H9 (cell line): ENCODE measurements at regions not wholly inside any gene's neighbourhood (a gene's known extent, or its start where the extent isn't known, plus 50 kb on each side); places are given as distances from the start of the nearest gene placed in this dataset.

Experiments
- DNase-seq: peaks from one replicate; pipeline ENCODE4 v3.0.0-alpha.2; 2017
- H2AFZ ChIP-seq: one replicate; pipeline ENCODE4 v1.6.1; 2013; ENCODE audit warnings: mild to moderate bottlenecking, low read length, control low read depth, moderate library complexity
- H2AK5ac ChIP-seq: 2 replicates; pipeline ENCODE4 v1.6.1; 2013; ENCODE audit warnings: low read length, control low read depth, mixed read lengths; ENCODE audit not compliant: insufficient read length
- H2BK120ac ChIP-seq: one replicate; pipeline ENCODE4 v1.6.1; 2013; ENCODE audit warnings: low read depth, mild to moderate bottlenecking, low read length, control low read depth, inconsistent platforms; ENCODE audit not compliant: poor library complexity, severe bottlenecking
- H2BK12ac ChIP-seq: 2 replicates; pipeline ENCODE4 v1.6.1; 2013; ENCODE audit warnings: low read length, control low read depth, mixed read lengths, low read depth; ENCODE audit not compliant: insufficient read length
- H2BK15ac ChIP-seq: 2 replicates; pipeline ENCODE4 v1.6.1; 2013; ENCODE audit warnings: low read depth, low read length, control low read depth
- H2BK20ac ChIP-seq: one replicate; pipeline ENCODE4 v1.6.1; 2013; ENCODE audit warnings: low read depth, mild to moderate bottlenecking, low read length, control low read depth, inconsistent platforms; ENCODE audit not compliant: poor library complexity, severe bottlenecking
- H2BK5ac ChIP-seq: 2 replicates; pipeline ENCODE4 v1.6.1; 2013; ENCODE audit warnings: low read length, control low read depth, mixed read lengths; ENCODE audit not compliant: insufficient read length
- H3K14ac ChIP-seq: 2 replicates; pipeline ENCODE4 v1.6.1; 2013; ENCODE audit warnings: low read length, control low read depth; ENCODE audit not compliant: insufficient read depth
- H3K18ac ChIP-seq: 2 replicates; pipeline ENCODE4 v1.6.1; 2013; ENCODE audit warnings: low read depth, mild to moderate bottlenecking, mixed read lengths, low read length, control low read depth; ENCODE audit not compliant: insufficient read length
- H3K23ac ChIP-seq: 2 replicates; pipeline ENCODE4 v1.6.1; 2013; ENCODE audit warnings: low read length, control low read depth, mixed read lengths, low read depth; ENCODE audit not compliant: insufficient read length
- H3K23me2 ChIP-seq: 2 replicates; pipeline ENCODE4 v1.6.1; 2013; ENCODE audit warnings: low read depth, mild to moderate bottlenecking, mixed read lengths, low read length, control low read depth; ENCODE audit not compliant: insufficient read length, poor library complexity, severe bottlenecking
- H3K27ac ChIP-seq: 2 replicates; pipeline ENCODE4 v1.5.1; 2013; ENCODE audit warnings: low read length, control low read depth, mixed read lengths, low read depth; ENCODE audit not compliant: insufficient read length
- H3K27me3 ChIP-seq: 2 replicates; pipeline ENCODE4 v1.6.1; 2013; ENCODE audit warnings: low read length, control low read depth, inconsistent platforms; ENCODE audit not compliant: insufficient read depth
- H3K4ac ChIP-seq: 2 replicates; pipeline ENCODE4 v1.6.1; 2013; ENCODE audit warnings: low read depth, mild to moderate bottlenecking, control low read depth, inconsistent platforms, low read length, moderate library complexity
- H3K4me1 ChIP-seq: 2 replicates; pipeline ENCODE4 v1.6.1; 2013; ENCODE audit warnings: low read length, control low read depth, inconsistent platforms; ENCODE audit not compliant: insufficient read depth
- H3K4me2 ChIP-seq: 2 replicates; pipeline ENCODE4 v1.6.1; 2013; ENCODE audit warnings: low read length, control low read depth, mixed read lengths; ENCODE audit not compliant: insufficient read length, insufficient read depth
- H3K56ac ChIP-seq: 2 replicates; pipeline ENCODE4 v1.6.1; 2013; ENCODE audit warnings: low read depth, mild to moderate bottlenecking, mixed read lengths, low read length, control low read depth; ENCODE audit not compliant: insufficient read length
- H3K79me1 ChIP-seq: 2 replicates; pipeline ENCODE4 v1.6.1; 2013; ENCODE audit warnings: low read depth, mild to moderate bottlenecking, moderate library complexity, low read length, control low read depth, inconsistent platforms; ENCODE audit not compliant: insufficient read depth, poor library complexity, severe bottlenecking
- H3K79me2 ChIP-seq: 2 replicates; pipeline ENCODE4 v1.6.1; 2013; ENCODE audit warnings: low read length, control low read depth, inconsistent platforms; ENCODE audit not compliant: insufficient read depth
- H3K9ac ChIP-seq: 2 replicates; pipeline ENCODE4 v1.6.1; 2013; ENCODE audit warnings: low read length, control low read depth, mixed read lengths; ENCODE audit not compliant: insufficient read length; ENCODE audit errors: extremely low read depth
- H3K9me3 ChIP-seq: one replicate; pipeline ENCODE4 v1.6.1; 2013; ENCODE audit warnings: low read depth, low read length, inconsistent platforms; ENCODE audit not compliant: control insufficient read depth
- H3T11ph ChIP-seq: one replicate; pipeline ENCODE4 v1.6.1; 2013; ENCODE audit warnings: mild to moderate bottlenecking, low read length, control low read depth, inconsistent platforms
- H4K20me1 ChIP-seq: one replicate; pipeline ENCODE4 v1.6.1; 2013; ENCODE audit not compliant: control insufficient read depth, insufficient read length, insufficient read depth
- H4K5ac ChIP-seq: 2 replicates; pipeline ENCODE4 v1.6.1; 2013; ENCODE audit warnings: low read depth, mild to moderate bottlenecking, mixed read lengths, low read length, control low read depth; ENCODE audit not compliant: insufficient read length
- H4K8ac ChIP-seq: replicated peaks from 2 replicates; pipeline ENCODE4 v1.6.1; 2013; ENCODE audit warnings: low read length, control low read depth, mixed read lengths, low read depth; ENCODE audit not compliant: insufficient read length
- H4K91ac ChIP-seq: 2 replicates; pipeline ENCODE4 v1.6.1; 2013; ENCODE audit warnings: low read depth, mild to moderate bottlenecking, moderate library complexity, mixed read lengths, low read length, control low read depth; ENCODE audit not compliant: insufficient read length
- H3K27ac Mint-ChIP-seq, 3 experiments: 2 replicates in 2 of 3; 3 replicates in 1 of 3; pipeline ENCODE4 v1.8.0; 2020 to 2021; ENCODE audit warnings: mixed read lengths in 3 of 3, mild to moderate bottlenecking in 1 of 3, moderate library complexity in 1 of 3
- H3K27me3 Mint-ChIP-seq: 2 replicates; pipeline ENCODE4 v1.8.0; 2021; ENCODE audit warnings: low read depth, mild to moderate bottlenecking, moderate library complexity, mixed read lengths
- H3K36me3 Mint-ChIP-seq, 3 experiments: 2 replicates in 2 of 3; 3 replicates in 1 of 3; pipeline ENCODE4 v1.8.0; 2020 to 2021; ENCODE audit warnings: low read depth in 3 of 3, mixed read lengths in 3 of 3; ENCODE audit not compliant: insufficient read depth in 1 of 3
- H3K4me1 Mint-ChIP-seq, 2 experiments: 2 replicates each; pipeline ENCODE4 v1.8.0; 2020; ENCODE audit warnings: mixed read lengths in 2 of 2
- H3K4me3 Mint-ChIP-seq, 2 experiments: 2 replicates in 1 of 2; 3 replicates in 1 of 2; pipeline ENCODE4 v1.8.0; 2020 to 2021; ENCODE audit warnings: mild to moderate bottlenecking in 2 of 2, mixed read lengths in 2 of 2, moderate library complexity in 1 of 2
- H3K9me3 Mint-ChIP-seq, 2 experiments: 2 replicates in 1 of 2; 3 replicates in 1 of 2; pipeline ENCODE4 v1.8.0; 2020; ENCODE audit warnings: mild to moderate bottlenecking in 2 of 2, mixed read lengths in 2 of 2, moderate library complexity in 1 of 2
- CTCF ChIP-seq: fragments of 200-600 bp; sonication (generic); conservative IDR thresholded peaks from 3 replicates; pipeline ENCODE4 v1.8.0; 2021; ENCODE audit warnings: antibody characterized with exemption, mild to moderate bottlenecking
- whole genome bisulfite sequencing: extraction: QIAGEN DNeasy Blood & Tissue Kit; methylation state at CpG from one replicate; pipeline ENCODE4 v1.1.7; 2013; ENCODE audit warnings: missing lambda C conversion rate, low lambda C conversion rate, mixed read lengths; ENCODE audit not compliant: insufficient read length; ENCODE audit errors: extremely low coverage; 5-methylcytosine and 5-hydroxymethylcytosine counted together

- no peaks in the 10 kb centered on the region for H3K79me1 ChIP-seq
- no CpG with 5 or more reads among the region's 2 CpGs for WGBS
- H3K27me3 ChIP-seq = no peaks in the 10 kb centered on the region
- H4K91ac ChIP-seq = no peak overlapping the region
- H3K9ac ChIP-seq = no peak overlapping the region
- no peak overlapping the region for H4K5ac ChIP-seq
- H3K4ac ChIP-seq = no peak overlapping the region
- H3K9me3 ChIP-seq = no peaks in the 10 kb centered on the region
- no peak overlapping the region for H2BK12ac ChIP-seq
- Mint-ChIP-seq H3K9me3 (no peaks in the 10 kb centered on the region; a peak in 1 of 5 replicates), H3K4me1 (peaks cover 5 to 9% of the 10 kb centered on the region in 2 experiments), H3K4me3 (no peak overlapping the region), H3K27ac (no peak overlapping the region), H3K36me3 (no peaks in the 10 kb centered on the region; a peak in 1 of 7 replicates), H3K27me3 (no peaks in the 10 kb centered on the region)
- H2AFZ ChIP-seq = no peak overlapping the region
- no peak overlapping the region for H2BK20ac ChIP-seq
- H3T11ph ChIP-seq = no peak overlapping the region
- peaks cover 2% of the 10 kb centered on the region; the same call in 1 of the 2 replicates for H3K4me1 ChIP-seq
- H2BK5ac ChIP-seq = no peak overlapping the region
- H2AK5ac ChIP-seq = no peak overlapping the region
- H2BK15ac ChIP-seq = no peak overlapping the region
- H3K23ac ChIP-seq = no peak overlapping the region
- no peak overlapping the region for H3K27ac ChIP-seq
- H3K18ac ChIP-seq = no peak overlapping the region
- H2BK120ac ChIP-seq = no peak overlapping the region
- H4K20me1 ChIP-seq = no peaks in the 10 kb centered on the region
- no peaks in the 10 kb centered on the region for H3K23me2 ChIP-seq
- no peak overlapping the region for H4K8ac ChIP-seq
- TF ChIP-seq CTCF = no peak
- no peak overlapping the region for H3K14ac ChIP-seq
- no peaks in the 10 kb centered on the region; the same call in 1 of the 2 replicates for H3K79me2 ChIP-seq
- no peak overlapping the region for H3K56ac ChIP-seq
- no peak overlapping the region for H3K4me2 ChIP-seq
- no peak for DNase-seq
These were observed 52.4 kb upstream of the ARHGAP28 start for GRCh38 chr18:6677086-6677485.
